ENCODE measurements at regions not wholly inside any gene's neighbourhood (a gene's known extent, or its start where the extent isn't known, plus 50 kb on each side); places are given as distances from the start of the nearest gene placed in this dataset.

- no peak overlapping the region for H3K4me2 ChIP-seq
- H3K9me3 ChIP-seq (ENCODE audit: insufficient read depth, low read depth), result no peaks in the 10 kb centered on the region
- POLR2A ChIA-PET (ENCODE audit: unreplicated experiment), result no interaction called here
- H3K27me3 ChIP-seq (ENCODE audit: insufficient read depth, low read depth), result peaks cover 39% of the 10 kb centered on the region
- BruUV-seq (replicated peaks), result no TSS peak
- intact Hi-C loops (cut with micrococcal nuclease; ENCODE audit: unreplicated experiment), result no loop called here
- no peaks in the 10 kb centered on the region for H3F3A ChIP-seq (ENCODE audit: insufficient read depth, low read depth)
- H3K4me1 ChIP-seq (replicated peaks; ENCODE audit: insufficient read depth), result no peaks in the 10 kb centered on the region
- no peak overlapping the region for H2AFZ ChIP-seq
- no peaks in the 10 kb centered on the region for H3K9me2 ChIP-seq (ENCODE audit: insufficient read depth)
- DNase-seq, result no peak
- no peak overlapping the region for H3K4me3 ChIP-seq
- CTCF ChIA-PET, result no interaction called here
- no peak for TF ChIP-seq CTCF (conservative IDR thresholded peaks at IDR 0.05)
- no peak for TF ChIP-seq EZH2 (IDR thresholded peaks at IDR 0.05; ENCODE audit: low read depth)
- H3K79me2 ChIP-seq (ENCODE audit: low read depth), result no peaks in the 10 kb centered on the region
- 0 out of 2 replicates have a peak, but pooled peaks cover 2% of the 10 kb centered on the region for H4K20me1 ChIP-seq (ENCODE audit: insufficient read depth)
- H3K27ac ChIP-seq, result no peak overlapping the region
- H3K36me3 ChIP-seq (ENCODE audit: low read depth), result no peaks in the 10 kb centered on the region
These were observed 96.2 kb downstream of the FGF9 start for GRCh38 chr13:21767032-21767431.

- H3K4me3 ChIP-seq, result no peak overlapping the region
- no peaks in the 10 kb centered on the region for H3K4me1 ChIP-seq (replicated peaks; ENCODE audit: insufficient read depth)
- peaks cover 2% of the 10 kb centered on the region; the same call in 1 of the 2 replicates for H4K20me1 ChIP-seq (ENCODE audit: insufficient read depth)
- TF ChIP-seq CTCF (conservative IDR thresholded peaks at IDR 0.05), result no peak
- TF ChIP-seq EZH2 (IDR thresholded peaks at IDR 0.05; ENCODE audit: low read depth), result no peak
- no peak overlapping the region for H2AFZ ChIP-seq
- H3K9me2 ChIP-seq (ENCODE audit: insufficient read depth), result no peaks in the 10 kb centered on the region
- H3K27ac ChIP-seq, result no peak overlapping the region
- no peaks in the 10 kb centered on the region for H3K79me2 ChIP-seq (ENCODE audit: low read depth)
- DNase-seq, result no peak
- no peak overlapping the region for H3K4me2 ChIP-seq
- intact Hi-C loops (cut with micrococcal nuclease; ENCODE audit: unreplicated experiment), result no loop called here
- no peaks in the 10 kb centered on the region for H3K36me3 ChIP-seq (ENCODE audit: low read depth)
- no peaks in the 10 kb centered on the region for H3K9me3 ChIP-seq (ENCODE audit: insufficient read depth, low read depth)
- H3K27me3 ChIP-seq (ENCODE audit: insufficient read depth, low read depth), result peaks cover 25% of the 10 kb centered on the region
- BruUV-seq (replicated peaks), result no TSS peak
- no peaks in the 10 kb centered on the region for H3F3A ChIP-seq (ENCODE audit: insufficient read depth, low read depth)
- ChIA-PET POLR2A (ENCODE audit: unreplicated experiment) (no interaction called here), CTCF (no interaction called here)
These were observed 100.2 kb downstream of the FGF9 start for GRCh38 chr13:21771075-21771474.

GRCh38 chr13:21777166-21777565 lies 106.3 kb downstream of the FGF9 start:
- ChIA-PET POLR2A (ENCODE audit: unreplicated experiment) (no interaction called here), CTCF (no interaction called here)
- no peaks in the 10 kb centered on the region; the same call in 1 of the 2 replicates for H4K20me1 ChIP-seq (ENCODE audit: insufficient read depth)
- no peaks in the 10 kb centered on the region for H3K4me1 ChIP-seq (replicated peaks; ENCODE audit: insufficient read depth)
- no peaks in the 10 kb centered on the region; the same call in 1 of the 2 replicates for H3K9me2 ChIP-seq (ENCODE audit: insufficient read depth)
- peaks cover 52% of the 10 kb centered on the region for H3K27me3 ChIP-seq (ENCODE audit: insufficient read depth, low read depth)
- H3K36me3 ChIP-seq (ENCODE audit: low read depth), result no peaks in the 10 kb centered on the region
- no peak for DNase-seq
- no peaks in the 10 kb centered on the region for H3F3A ChIP-seq (ENCODE audit: insufficient read depth, low read depth)
- TF ChIP-seq CTCF (conservative IDR thresholded peaks at IDR 0.05) (no peak), EZH2 (IDR thresholded peaks at IDR 0.05; ENCODE audit: low read depth) (no peak)
- H3K79me2 ChIP-seq (ENCODE audit: low read depth), result no peaks in the 10 kb centered on the region
- no peak overlapping the region for H3K4me3 ChIP-seq
- H3K9me3 ChIP-seq (ENCODE audit: insufficient read depth, low read depth), result no peaks in the 10 kb centered on the region
- no peak overlapping the region for H3K4me2 ChIP-seq
- H3K27ac ChIP-seq, result no peak overlapping the region
- intact Hi-C loops (cut with micrococcal nuclease; ENCODE audit: unreplicated experiment), result no loop called here
- no peak overlapping the region for H2AFZ ChIP-seq
- BruUV-seq (replicated peaks), result no TSS peak
